ENCODE measurements at regions not wholly inside any gene's neighbourhood (a gene's known extent, or its start where the extent isn't known, plus 50 kb on each side); places are given as distances from the start of the nearest gene placed in this dataset.

DNA sequence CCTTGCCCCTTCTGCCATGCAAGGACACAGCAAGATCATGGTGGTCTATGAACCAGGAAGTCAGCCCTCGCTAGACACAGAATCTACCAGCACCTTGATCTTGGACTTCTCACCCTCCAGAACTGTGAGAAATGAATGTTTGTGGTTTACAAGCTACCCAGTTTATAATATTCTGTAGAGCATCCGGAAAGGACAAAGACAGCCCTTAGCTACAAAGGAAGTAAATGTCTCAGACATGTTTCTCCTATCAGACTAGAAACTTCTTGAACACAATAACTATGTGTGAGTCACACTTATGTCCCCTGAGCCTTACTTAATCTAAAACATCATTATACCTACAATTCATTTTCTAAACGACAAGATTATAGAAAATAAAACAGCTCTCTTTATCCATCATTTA lies 176.7 kb downstream of the KLHL28 start:
- Histone ChIP-seq H3K27ac (ENCODE audit: low read depth in 1 of 2, low read length in 2 of 2) (no peak overlapping the region), H3K9me3 (ENCODE audit: control insufficient read depth in 4 of 4, low read length in 3 of 4) (no peaks in the 10 kb centered on the region), H3K4me3 (ENCODE audit: low read depth in 1 of 3, low read length in 3 of 3) (no peak overlapping the region), H3K9ac (ENCODE audit: low read depth in 1 of 2, low read length in 2 of 2) (no peak overlapping the region), H3K27me3 (ENCODE audit: control insufficient read depth in 4 of 4, insufficient read depth in 4 of 4, low read length in 3 of 4) (no peaks in the 10 kb centered on the region), H3K4me1 (ENCODE audit: control insufficient read depth in 4 of 4, insufficient read depth in 4 of 4, low read length in 3 of 4) (no peaks in the 10 kb centered on the region), H3K36me3 (ENCODE audit: control insufficient read depth in 4 of 4, insufficient read depth in 3 of 4, low read depth in 1 of 4, low read length in 3 of 4) (no peaks in the 10 kb centered on the region)
- TF ChIP-seq SP1 (IDR thresholded peaks at IDR 0.05) = no peak
- TF ChIP-seq YY1 (IDR thresholded peaks at IDR 0.05) = no peak
- TF ChIP-seq, protein P1, sequence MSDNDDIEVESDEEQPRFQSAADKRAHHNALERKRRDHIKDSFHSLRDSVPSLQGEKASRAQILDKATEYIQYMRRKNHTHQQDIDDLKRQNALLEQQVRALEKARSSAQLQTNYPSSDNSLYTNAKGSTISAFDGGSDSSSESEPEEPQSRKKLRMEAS (IDR thresholded peaks at IDR 0.05) = no peak
- no peak for TF ChIP-seq GABPA (IDR thresholded peaks at IDR 0.05 in 1 of 2, conservative IDR thresholded peaks at IDR 0.05 in 1 of 2)
- TF ChIP-seq, protein P2, sequence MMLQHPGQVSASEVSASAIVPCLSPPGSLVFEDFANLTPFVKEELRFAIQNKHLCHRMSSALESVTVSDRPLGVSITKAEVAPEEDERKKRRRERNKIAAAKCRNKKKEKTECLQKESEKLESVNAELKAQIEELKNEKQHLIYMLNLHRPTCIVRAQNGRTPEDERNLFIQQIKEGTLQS (IDR thresholded peaks at IDR 0.05) = no peak
- TF ChIP-seq EGR1 (IDR thresholded peaks at IDR 0.05; ENCODE audit: low read depth in 2 of 2) = no peak
- no peak for TF ChIP-seq HNF4G (IDR thresholded peaks at IDR 0.05)
- TF ChIP-seq TAF1 (conservative IDR thresholded peaks at IDR 0.05) = no peak
- TF ChIP-seq NR2F2 (IDR thresholded peaks at IDR 0.05) = no peak
- TF ChIP-seq, protein P3, sequence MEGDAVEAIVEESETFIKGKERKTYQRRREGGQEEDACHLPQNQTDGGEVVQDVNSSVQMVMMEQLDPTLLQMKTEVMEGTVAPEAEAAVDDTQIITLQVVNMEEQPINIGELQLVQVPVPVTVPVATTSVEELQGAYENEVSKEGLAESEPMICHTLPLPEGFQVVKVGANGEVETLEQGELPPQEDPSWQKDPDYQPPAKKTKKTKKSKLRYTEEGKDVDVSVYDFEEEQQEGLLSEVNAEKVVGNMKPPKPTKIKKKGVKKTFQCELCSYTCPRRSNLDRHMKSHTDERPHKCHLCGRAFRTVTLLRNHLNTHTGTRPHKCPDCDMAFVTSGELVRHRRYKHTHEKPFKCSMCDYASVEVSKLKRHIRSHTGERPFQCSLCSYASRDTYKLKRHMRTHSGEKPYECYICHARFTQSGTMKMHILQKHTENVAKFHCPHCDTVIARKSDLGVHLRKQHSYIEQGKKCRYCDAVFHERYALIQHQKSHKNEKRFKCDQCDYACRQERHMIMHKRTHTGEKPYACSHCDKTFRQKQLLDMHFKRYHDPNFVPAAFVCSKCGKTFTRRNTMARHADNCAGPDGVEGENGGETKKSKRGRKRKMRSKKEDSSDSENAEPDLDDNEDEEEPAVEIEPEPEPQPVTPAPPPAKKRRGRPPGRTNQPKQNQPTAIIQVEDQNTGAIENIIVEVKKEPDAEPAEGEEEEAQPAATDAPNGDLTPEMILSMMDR (IDR thresholded peaks at IDR 0.05; ENCODE audit: low read depth, low read length, missing input control) = no peak
- no peak for TF ChIP-seq JUND (IDR thresholded peaks at IDR 0.05)
- no peak for TF ChIP-seq HNF4A (conservative IDR thresholded peaks at IDR 0.05)
- DNase-seq (ENCODE audit: low spot score) = no peak
- WGBS = 76% methylated on average over 3 of the region's 3 CpGs

DNA sequence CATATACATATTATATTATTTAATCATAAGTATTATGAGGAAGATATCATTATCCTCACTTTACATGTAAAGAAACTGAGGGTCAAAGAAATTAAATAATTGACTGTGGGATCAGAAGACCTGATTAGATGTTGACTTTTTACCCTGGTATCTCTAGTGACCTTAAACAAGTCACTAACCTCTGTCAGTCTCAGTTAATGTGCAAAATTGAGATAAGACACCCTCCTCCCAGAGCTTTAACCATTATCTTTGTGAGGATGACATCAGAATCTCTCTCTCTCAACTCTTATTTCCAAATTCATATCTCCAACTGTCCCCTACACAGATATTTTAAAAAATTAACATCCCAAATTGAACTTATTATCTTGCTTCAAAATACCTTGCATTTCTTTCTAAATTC lies 177.8 kb downstream of the KLHL28 start:
- no peak overlapping the region for H3K27ac ChIP-seq (ENCODE audit: low read depth in 1 of 2, low read length in 2 of 2)
- H3K9me3 ChIP-seq (ENCODE audit: control insufficient read depth in 4 of 4, low read length in 3 of 4) = no peaks in the 10 kb centered on the region
- TF ChIP-seq RXRA (IDR thresholded peaks at IDR 0.05) (no peak), NR2F2 (IDR thresholded peaks at IDR 0.05) (no peak), HNF4G (IDR thresholded peaks at IDR 0.05) (no peak), GABPA (IDR thresholded peaks at IDR 0.05 in 1 of 2, conservative IDR thresholded peaks at IDR 0.05 in 1 of 2) (no peak), FOXA1 (IDR thresholded peaks at IDR 0.05) (no peak), JUND (IDR thresholded peaks at IDR 0.05) (no peak)
- TF ChIP-seq, protein P4, sequence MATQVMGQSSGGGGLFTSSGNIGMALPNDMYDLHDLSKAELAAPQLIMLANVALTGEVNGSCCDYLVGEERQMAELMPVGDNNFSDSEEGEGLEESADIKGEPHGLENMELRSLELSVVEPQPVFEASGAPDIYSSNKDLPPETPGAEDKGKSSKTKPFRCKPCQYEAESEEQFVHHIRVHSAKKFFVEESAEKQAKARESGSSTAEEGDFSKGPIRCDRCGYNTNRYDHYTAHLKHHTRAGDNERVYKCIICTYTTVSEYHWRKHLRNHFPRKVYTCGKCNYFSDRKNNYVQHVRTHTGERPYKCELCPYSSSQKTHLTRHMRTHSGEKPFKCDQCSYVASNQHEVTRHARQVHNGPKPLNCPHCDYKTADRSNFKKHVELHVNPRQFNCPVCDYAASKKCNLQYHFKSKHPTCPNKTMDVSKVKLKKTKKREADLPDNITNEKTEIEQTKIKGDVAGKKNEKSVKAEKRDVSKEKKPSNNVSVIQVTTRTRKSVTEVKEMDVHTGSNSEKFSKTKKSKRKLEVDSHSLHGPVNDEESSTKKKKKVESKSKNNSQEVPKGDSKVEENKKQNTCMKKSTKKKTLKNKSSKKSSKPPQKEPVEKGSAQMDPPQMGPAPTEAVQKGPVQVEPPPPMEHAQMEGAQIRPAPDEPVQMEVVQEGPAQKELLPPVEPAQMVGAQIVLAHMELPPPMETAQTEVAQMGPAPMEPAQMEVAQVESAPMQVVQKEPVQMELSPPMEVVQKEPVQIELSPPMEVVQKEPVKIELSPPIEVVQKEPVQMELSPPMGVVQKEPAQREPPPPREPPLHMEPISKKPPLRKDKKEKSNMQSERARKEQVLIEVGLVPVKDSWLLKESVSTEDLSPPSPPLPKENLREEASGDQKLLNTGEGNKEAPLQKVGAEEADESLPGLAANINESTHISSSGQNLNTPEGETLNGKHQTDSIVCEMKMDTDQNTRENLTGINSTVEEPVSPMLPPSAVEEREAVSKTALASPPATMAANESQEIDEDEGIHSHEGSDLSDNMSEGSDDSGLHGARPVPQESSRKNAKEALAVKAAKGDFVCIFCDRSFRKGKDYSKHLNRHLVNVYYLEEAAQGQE (IDR thresholded peaks at IDR 0.05) = no peak
- no peak overlapping the region for H3K4me3 ChIP-seq (ENCODE audit: low read depth in 1 of 3, low read length in 3 of 3)
- no peak overlapping the region for H3K9ac ChIP-seq (ENCODE audit: low read depth in 1 of 2, low read length in 2 of 2)
- no peaks in the 10 kb centered on the region for H3K4me1 ChIP-seq (ENCODE audit: control insufficient read depth in 4 of 4, insufficient read depth in 4 of 4, low read length in 3 of 4)
- no peak for DNase-seq (ENCODE audit: low spot score)
- no peaks in the 10 kb centered on the region for H3K36me3 ChIP-seq (ENCODE audit: control insufficient read depth in 4 of 4, insufficient read depth in 3 of 4, low read depth in 1 of 4, low read length in 3 of 4)
- H3K27me3 ChIP-seq (ENCODE audit: control insufficient read depth in 4 of 4, insufficient read depth in 4 of 4, low read length in 3 of 4) = no peaks in the 10 kb centered on the region
